ENCODE measurements at regions not wholly inside any gene's neighbourhood (a gene's known extent, or its start where the extent isn't known, plus 50 kb on each side); places are given as distances from the start of the nearest gene placed in this dataset.

DNA sequence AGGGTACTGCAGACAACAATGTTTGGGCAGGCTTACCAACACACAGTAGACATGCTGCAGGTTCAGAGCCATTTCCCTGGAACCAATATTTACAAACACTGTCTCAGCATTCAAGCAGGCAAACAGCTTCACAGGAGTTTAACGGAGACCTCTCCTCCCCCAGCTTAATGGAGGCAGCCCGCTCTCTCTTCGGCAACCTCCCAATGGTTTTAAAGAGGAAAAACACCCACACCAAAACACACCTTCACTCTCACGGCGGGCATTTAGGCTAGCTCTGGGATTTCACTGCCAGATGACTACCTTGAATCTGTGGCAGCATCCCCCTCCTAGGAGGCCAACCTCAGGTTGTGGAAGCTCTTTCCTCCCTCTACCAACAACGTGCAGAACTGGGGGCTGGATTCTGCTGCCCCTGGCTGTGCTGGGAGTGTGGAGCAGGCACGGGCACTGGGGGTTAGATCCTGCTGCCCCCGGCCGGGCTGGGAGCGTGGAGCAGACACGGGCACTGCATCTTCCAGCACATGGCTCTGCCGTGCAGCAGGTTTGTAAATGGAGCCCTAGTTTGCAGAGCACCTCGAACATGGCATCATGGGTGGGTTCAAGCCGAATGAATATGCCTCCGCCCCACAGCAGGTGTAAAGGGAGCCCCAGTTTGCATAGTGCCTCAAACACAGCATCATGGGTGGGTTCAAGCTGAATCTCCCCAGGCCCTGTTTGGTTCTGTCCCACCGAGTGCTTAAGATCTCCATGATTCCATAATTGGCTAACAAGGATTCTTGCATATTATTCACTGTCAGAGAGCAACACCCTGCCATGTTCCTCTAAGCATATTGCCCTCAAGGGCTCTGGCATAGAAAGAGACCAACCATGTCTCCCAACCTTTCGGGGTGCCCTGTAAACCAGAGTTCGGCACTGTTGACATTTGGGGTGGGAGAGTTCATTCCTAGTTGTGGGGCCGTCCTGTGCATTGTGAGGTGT, 86.4 kb downstream of the RBFOX3 start:
- no peak overlapping the region for H3K27ac ChIP-seq
- DNase-seq (ENCODE audit: low read depth, low spot score): no peak

DNA sequence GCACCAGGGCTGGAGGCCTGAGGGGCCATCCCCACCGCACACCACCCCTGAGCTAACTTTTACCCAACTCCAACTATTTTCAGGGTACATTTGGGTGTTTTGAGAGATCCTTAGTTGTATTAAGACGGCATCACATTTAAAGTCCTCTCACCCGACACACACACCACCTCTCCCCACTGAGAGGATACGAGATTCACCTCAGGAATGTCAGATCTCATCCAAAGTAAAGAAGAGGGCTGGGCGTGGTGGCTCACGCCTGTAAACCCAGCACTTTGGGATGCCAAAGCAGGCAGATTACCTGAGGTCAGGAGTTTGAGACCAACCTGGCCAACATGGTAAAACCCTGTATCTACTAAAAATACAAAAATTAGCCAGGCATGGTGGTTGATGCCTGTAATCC, 88.4 kb downstream of the RBFOX3 start:
- no peak for DNase-seq (ENCODE audit: low read depth, low spot score)
- H3K27ac ChIP-seq: no peak overlapping the region

DNA sequence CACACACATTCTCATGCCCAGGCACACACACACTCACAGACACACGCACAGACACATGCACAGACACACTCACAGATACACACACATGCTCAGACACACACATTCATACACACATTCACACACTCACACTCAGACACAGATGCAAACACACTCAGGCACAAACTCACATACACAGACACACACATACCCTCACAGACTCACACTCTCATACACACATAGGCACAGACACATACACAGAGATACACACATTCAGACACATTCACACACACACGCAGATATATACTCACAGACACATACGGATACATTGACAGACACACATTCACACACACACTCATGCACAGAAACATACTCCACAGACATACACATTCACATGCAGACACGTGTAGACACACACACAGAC, 89.6 kb downstream of the RBFOX3 start:
- H3K27ac ChIP-seq: no peak overlapping the region
- no peak for DNase-seq (ENCODE audit: low read depth, low spot score)

DNA sequence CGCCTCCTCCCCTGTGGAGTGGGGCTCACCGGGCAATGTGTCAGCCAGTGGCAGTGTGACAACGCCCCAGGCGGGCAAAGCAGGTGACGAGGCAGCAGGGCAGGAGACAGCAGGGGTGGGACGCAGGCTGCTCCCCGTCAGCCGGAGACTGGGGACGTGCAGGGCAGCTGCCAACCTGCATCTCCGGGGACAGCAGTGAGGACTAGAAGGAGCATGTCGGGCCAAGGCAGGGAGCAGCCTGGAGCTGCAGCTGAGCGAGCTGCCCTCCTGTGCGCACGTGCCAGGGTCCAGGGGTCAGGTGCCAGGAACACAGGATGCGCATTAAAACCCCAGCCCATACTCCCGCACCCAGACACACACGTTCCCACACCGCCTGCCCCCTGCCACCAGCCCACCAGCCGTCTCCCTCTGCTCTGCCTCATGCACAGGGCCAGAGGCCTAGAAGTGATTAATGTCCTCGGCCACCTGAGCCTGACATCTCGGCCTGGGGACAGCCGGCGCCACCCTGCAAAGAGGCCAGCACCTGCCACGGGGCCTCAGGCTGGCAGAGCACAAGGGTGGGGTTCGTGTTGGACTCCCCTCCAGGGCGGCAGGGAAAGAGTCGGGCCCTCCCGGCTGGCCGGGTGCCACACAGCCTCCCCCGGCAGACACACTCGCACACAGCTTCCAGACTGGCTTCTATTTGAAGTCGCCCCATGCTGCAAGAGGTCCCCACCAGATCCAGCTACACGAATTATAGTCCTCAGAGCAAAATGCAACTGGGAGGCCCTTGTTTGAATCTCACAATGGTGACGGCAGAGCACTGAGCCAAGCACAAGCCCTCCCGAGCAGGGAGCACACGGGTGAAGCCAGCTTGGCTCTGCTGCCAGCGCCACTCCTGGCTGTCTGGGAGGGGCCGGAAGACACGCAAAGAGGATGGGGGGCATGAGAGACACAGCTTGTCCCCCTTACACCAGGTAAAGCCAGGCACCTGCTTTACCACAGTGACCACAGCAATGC, 90.4 kb downstream of the RBFOX3 start:
- DNase-seq (ENCODE audit: low read depth, low spot score): no peak
- no peak overlapping the region for H3K27ac ChIP-seq

DNA sequence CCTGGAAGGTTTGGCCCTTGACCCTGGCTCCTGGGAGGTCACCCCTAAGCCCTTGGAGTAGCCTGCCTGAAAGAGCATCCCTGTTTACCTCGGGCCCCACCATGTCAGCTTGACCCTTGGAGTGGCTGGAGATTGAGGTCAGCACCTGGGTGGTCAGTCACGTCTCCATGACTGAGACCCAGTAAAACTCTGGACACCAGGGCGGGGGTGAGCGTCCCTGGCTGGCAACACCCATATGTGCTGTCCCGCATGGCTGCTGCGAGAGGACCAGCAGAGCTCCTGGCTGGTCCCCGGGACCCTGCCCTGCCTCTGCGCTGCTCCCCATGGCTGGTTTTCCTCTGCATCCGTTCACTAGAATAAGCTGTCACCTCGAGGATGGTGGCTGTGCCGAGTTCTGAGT, 91.2 kb downstream of the RBFOX3 start:
- DNase-seq (ENCODE audit: low read depth, low spot score): no peak
- no peak overlapping the region for H3K27ac ChIP-seq

DNA sequence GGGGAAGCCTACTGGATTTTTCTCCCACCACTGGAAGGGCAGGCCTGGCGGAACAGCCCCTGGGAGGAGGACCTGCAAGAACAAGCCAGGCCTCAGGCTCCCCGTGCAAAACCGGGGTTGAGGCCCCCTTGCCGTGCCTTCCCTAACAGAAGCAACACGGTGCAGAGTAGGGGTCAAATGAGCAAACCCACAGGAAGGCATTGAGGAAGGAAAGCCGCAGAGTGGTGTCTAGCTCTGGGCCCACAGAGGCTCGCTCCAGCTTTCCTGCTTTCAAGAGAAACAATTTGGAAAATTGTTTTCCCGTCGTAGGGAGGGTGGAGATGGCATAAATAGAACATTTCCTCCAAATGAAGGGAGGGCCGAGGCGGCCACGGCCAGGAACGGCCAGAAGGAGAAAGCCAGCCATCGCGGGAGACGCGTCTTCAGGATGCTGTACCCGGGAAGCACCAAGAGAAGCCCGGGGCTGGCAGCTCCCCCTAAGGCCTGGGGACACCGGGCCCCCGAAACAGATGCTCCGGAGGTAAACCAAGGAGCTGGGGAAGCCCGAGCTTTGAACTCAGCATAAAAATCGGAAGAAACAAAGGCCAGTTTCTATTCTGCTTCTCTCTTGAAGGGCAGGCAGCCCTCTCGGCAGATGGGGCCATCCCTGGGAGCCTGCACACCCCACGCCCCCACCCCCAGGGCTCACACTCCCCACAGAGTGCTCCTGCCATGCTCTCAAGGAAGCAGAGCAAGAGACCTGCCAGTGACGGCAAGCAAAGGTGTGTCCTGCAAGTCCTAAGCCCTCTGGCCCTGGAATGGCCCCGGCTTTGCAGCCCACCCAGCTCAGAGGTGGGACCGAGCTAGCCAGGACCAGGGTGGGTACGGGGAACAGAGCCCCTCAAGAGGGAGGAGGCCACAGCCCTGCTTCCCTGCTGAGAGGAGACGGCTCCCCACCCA, 92.0 kb downstream of the RBFOX3 start:
- DNase-seq (ENCODE audit: low read depth, low spot score): no peak
- H3K27ac ChIP-seq: no peak overlapping the region

DNA sequence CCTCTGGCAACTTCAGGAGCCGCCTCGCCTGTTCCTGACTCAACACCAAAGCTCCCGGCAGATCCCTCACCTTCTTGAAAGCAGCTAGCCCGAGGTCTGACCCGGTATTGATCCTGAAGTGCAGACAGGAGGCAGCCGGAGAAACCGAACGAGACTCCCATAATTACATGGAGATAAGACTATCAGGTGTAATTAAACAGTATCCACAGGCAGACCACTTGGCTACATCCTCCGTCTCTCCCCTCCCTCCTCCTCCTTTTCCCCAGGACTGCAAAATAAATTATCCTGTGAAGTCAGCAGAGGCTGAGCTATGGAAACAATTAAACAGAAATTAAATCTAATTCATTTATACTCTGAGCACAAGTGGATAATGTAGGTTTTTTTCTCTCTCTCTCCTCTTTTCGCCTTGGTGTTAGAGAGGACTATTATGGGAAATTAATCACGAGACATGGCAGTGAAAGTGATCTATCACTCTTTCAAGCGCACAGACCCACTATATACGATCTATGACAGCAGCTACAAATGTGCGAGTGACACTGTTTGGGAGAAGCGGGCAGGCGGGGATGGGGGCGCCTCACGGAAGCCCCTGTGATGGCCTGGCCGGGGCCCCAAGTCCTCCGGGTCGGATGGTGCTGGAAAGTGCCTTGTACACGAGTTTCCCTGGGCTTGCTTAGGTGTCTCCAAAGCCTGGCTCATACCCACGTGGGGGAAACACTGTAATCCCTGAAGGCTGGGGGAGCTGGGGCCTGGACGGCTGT, 92.8 kb downstream of the RBFOX3 start:
- H3K27ac ChIP-seq: no peak overlapping the region
- no peak for DNase-seq (ENCODE audit: low read depth, low spot score)

DNA sequence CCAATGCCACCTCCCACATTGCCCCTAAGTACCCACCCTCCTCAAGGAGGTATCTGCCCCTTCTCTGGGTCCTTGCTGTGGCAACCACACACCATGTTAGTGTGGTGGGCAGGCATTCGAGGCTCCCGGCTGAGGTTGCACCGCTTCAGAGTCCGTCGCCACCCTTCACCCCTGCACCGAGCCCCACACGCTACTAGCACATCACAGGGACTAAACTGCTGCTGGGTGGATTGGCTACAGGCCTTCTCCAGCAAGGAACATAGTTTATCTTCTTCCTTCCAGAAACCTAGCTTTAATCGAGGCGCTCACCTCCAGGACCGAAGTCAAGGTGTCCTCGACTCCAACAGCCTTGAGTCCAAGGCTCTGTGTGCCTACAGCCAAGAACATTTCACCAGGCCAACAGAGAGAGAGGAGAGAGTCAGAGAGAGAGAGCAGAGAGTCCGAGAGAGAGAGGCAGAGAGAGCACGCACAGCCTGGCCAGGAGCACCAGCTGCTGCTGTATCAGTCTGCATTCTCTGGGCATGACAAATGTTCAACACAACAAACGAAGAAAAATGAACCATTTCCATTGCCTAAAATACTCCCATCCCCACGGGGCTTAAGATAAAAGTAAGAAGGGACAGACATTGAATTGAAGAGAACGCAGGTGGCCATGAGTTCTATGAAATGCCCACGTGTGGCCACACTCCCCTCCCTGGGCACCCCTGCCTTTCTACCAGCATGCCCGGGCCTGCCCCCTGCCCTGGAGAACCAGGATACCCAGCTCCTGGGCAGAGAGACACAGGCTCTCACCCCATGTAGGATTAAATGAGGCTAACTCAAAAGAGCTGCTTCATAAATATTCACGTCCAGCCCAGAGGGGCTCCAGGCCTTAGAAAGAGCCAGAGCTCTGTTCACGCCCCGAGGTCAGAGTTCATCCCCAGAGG, 94.9 kb downstream of the RBFOX3 start:
- no peak overlapping the region for H3K27ac ChIP-seq
- DNase-seq (ENCODE audit: low read depth, low spot score): no peak

DNA sequence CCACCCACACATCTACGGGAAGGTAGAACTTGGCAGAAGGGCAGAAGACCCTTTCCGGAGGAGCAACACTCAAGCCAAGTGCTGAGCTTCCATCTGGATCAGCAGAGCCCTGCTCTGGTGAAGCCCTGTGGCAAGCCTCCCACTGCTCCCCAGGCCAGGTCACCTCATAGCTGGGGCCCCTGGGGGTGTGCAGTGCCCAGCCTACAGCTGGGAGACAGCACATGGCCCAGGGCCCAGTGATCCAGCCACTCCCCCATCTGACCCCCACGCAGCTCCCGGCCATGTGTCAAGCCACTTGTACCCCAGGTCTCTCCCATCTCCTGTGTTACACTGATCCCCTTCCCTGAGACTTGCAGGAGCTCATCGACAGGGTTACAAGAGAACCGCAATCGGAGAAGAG, 95.7 kb downstream of the RBFOX3 start:
- no peak overlapping the region for H3K27ac ChIP-seq
- DNase-seq (ENCODE audit: low read depth, low spot score): no peak

DNA sequence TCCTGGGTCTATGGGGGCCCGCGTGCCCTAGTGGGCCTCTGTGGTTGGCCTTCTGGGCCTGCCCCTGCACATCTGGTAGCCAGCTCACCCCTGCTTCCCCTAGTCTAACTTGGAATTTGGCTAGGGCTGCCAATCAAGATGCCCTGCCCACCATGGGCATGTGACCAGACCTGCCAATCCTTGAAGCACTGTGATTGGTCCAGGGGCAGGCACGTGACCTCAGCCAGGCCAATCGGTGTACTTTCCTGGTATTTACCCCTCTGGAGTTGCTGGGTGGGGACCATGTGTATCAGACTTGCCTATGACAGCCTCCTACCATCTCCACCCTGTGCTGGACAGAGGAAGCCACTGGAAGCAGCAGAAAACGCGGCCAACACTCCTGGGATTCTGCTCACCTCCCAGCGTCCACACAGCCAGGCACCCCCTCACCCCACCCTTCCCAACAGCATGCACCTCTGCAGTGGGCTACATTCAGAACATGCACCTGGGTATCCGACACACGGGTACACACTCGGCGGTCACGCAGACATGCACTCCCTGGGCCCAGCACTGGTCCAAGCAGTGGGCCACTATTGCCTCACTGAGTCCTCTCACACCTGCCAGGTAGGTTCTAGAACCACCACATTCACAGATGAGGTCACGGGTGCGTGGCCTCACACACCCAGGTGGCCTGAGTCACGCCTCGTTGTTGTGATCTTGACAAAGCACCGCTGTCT, 96.9 kb downstream of the RBFOX3 start:
- no peak overlapping the region for H3K27ac ChIP-seq
- DNase-seq (ENCODE audit: low read depth, low spot score): no peak

DNA sequence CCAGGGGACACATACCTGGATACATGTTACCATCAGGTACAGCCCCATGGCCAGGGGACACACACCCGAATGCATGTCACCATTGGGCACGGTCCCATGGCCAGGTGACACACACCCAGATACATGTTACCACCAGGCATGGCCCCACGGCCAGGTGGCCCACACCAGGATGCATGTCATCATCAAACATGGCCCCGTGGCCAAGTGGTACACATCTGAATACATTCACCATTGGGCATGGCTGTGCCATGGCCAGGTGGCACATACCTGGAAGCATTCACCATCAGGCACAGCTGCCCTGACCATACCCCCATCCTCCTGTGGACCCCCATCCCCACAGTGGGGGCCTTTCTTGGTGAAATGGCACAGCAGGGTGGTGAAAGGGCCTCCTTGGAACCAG, 97.6 kb downstream of the RBFOX3 start:
- no peak for DNase-seq (ENCODE audit: low read depth, low spot score)
- no peak overlapping the region for H3K27ac ChIP-seq

DNA sequence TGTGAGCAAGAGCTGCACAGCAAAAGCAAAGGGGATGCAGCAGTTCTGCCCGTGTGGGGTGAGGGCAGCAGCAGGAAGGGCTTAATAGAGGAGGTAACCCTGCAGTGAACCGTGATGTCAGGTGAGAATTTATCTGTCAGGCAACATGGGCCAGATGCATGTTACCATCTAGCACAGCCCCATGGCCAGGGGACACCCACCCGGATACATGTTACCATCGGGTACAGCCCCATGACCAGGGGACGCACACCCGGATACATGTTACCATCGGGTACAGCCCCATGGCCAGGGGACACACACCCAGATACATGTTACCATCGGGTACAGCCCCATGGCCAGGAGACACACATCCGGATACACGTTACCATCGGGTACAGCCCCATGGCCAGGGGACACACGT, 99.4 kb downstream of the RBFOX3 start:
- no peak overlapping the region for H3K27ac ChIP-seq
- DNase-seq (ENCODE audit: low read depth, low spot score): no peak

DNA sequence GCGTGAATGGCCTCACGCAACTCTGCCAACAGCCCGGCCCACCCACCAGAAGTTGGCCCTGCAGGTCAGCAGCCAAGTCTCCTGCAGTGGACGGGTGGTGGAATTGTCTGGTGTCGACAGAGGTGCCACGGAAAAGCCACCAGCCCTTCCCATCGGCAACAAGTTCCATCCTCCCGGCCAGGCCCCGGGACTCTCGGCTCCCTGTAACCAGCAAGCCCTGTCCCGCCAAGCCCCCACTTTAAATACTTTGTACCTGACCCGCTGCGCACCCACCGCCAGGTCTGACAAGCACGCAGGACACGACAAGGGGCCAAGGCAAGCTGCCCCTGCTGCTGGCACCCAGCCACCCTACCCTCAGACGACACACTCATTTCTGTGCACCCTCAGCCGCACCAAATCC, 100.8 kb downstream of the RBFOX3 start:
- DNase-seq (ENCODE audit: low read depth, low spot score): no peak
- no peak overlapping the region for H3K27ac ChIP-seq

DNA sequence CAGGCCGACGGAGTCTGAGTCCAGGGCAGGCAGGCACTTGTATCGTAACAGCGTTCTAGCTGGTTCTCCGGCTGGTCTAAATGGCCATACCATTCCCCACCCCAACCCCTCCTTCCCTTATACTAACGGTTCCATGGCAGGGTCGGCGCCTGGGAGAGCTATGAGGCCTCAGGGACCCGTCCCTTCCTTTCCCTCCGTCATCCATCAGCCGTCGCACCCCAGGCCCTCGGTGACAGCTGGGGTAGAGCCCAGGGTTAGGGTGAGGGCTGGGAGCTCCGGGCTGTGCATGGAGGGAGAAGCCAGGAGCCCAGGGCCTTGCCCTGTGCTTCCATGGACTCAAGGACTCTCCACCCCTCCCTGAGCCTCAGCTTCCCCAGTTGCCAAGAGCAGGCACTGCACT, 101.4 kb downstream of the RBFOX3 start:
- no peak overlapping the region for H3K27ac ChIP-seq
- no peak for DNase-seq (ENCODE audit: low read depth, low spot score)

DNA sequence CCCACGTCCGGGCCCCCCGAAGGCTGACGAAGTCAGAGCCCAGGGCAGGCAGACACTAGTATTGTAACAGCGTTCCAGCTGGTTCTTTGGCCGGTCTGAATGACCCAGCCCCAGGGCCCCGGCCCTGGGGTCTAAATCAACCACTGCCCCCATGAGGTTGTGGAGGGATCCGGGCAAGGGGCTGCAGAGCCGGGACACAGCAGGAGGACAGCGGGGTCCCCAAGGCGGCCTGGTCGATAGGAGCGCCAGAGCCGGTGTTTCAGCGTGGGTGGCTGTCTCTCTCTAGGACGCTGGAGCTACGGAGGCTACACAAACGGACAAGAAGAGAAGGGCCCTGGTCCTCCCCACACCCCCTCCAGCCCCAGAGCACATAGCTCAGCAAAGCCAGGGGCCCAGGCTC, 101.8 kb downstream of the RBFOX3 start:
- no peak for DNase-seq (ENCODE audit: low read depth, low spot score)
- H3K27ac ChIP-seq: no peak overlapping the region

DNA sequence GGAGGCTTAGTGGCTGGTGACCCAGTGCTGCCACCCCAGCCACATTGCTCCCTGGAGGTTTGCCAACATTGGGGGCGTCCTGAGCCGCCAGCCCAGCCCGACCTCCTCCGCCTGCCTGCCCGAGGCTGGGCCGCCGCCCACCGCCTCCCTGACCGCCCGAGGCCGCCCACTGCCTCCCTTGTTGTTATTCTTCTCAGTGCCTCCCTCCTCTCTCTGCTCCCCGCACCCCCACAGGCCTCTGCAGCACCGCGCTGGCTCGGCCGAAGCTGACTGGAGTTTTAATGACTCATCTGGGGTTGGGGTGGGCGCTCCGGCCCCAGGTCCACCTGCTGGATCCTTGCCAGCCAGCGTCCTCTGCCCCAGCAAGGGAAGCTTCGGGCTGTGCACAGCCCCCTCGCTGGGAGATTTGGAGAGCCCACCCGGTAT, 102.5 kb downstream of the RBFOX3 start:
- H3K27ac ChIP-seq: no peak overlapping the region
- DNase-seq (ENCODE audit: low read depth, low spot score): no peak

DNA sequence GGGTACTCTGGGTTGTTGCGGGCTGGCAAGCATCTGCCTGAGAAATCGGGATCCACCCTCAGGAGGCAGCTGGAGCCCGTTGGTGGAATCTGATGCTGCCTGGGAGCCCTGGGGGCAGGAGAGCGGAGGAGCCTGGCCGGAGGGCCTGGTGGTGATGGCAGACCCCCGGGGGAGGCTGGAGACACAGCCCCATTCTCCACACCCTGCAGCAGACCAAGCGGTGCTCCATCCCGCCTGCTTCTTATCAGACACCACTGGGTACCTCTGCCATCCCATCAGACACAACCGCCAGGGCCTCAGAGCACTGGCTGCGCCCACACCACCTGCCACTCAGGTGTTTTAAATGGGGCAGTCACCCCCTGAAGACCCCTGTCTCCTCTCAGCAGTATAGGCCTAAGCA, 103.9 kb downstream of the RBFOX3 start:
- DNase-seq (ENCODE audit: low read depth, low spot score): no peak

More for the DNA sequence above, 103.9 kb downstream of the RBFOX3 start:
- H3K27ac ChIP-seq: no peak overlapping the region
